Left colon (tissue), 2 donors: ENCODE measurements at regions not wholly inside any gene's neighbourhood (a gene's known extent, or its start where the extent isn't known, plus 50 kb on each side); places are given as distances from the start of the nearest gene placed in this dataset.
A peak's percentile ranks its signal among the peaks of the same experiment; 100 is the strongest.

Experiments
- ATAC-seq: fragments of 200-7000 bp; cut with Tn5 transposase; one replicate; pipeline ENCODE4 v1.9.1; 2020; ENCODE audit warnings: mild to moderate bottlenecking, moderate library complexity
- DNase-seq, 2 donors: peaks; one replicate each; pipeline ENCODE4 v3.0.0-alpha.2; 2020
- intact Hi-C, 2 donors: fragments of 100-400 bp; cut with DNase I in 1 of 2; cut with micrococcal nuclease in 1 of 2; formaldehyde crosslinking; loops; one replicate each; pipeline versions ENCODE4 v1.11.2 to v1.14.0; 2022; cut with DNase I, micrococcal nuclease
- donor health status: DM: no; HTN: no; CAD: no.
- donor health status: DM: yes; HTN: yes; CAD: no.

- intact Hi-C loops: no loop called here
- ATAC-seq (no peak), DNase-seq (no peak)
Measured at GRCh38 chr4:22984390-22984789, 291.7 kb downstream of the GBA3 start.

GRCh38 chr4:22978656-22979055 lies 285.9 kb downstream of the GBA3 start:
- no peak for ATAC-seq

GRCh38 chr4:22970665-22971064 lies 277.9 kb downstream of the GBA3 start:
- ATAC-seq (no peak), DNase-seq (no peak)
- intact Hi-C loops: no loop called here

More at GRCh38 chr4:22978656-22979055, 285.9 kb downstream of the GBA3 start:
- intact Hi-C loops: no loop called here
- DNase-seq: no peak

- DNase-seq: no peak
- peak; percentile 98 for ATAC-seq
- intact Hi-C loops: no loop called here
Measured at GRCh38 chr4:22969287-22969896, 276.7 kb downstream of the GBA3 start.

- peak; percentile 58 for ATAC-seq
- DNase-seq: no peak
- intact Hi-C loops: no loop called here
Measured at GRCh38 chr4:22962295-22962694, 269.6 kb downstream of the GBA3 start.

GRCh38 chr4:22959483-22959882 lies 266.7 kb downstream of the GBA3 start:
- DNase-seq: no peak
- intact Hi-C loops: no loop called here
- ATAC-seq: no peak

- intact Hi-C loops: no loop called here
- DNase-seq (no peak), ATAC-seq (no peak)
Measured at GRCh38 chr4:22957774-22958309, 265.1 kb downstream of the GBA3 start.

GRCh38 chr4:22949161-22949855 lies 256.6 kb downstream of the GBA3 start:
- intact Hi-C loops: no loop called here
- no peak for ATAC-seq
- DNase-seq: no peak

GRCh38 chr4:22947851-22948250 lies 255.1 kb downstream of the GBA3 start:
- intact Hi-C loops: no loop called here
- no peak for ATAC-seq
- DNase-seq: no peak

GRCh38 chr4:22942920-22943559 lies 250.3 kb downstream of the GBA3 start:
- ATAC-seq (no peak), DNase-seq (no peak)
- intact Hi-C loops: no loop called here

GRCh38 chr4:22941688-22942375 lies 249.1 kb downstream of the GBA3 start:
- DNase-seq (peak in 1 of 2 donors; percentile 6), ATAC-seq (peak; percentile 75)
- intact Hi-C loops: no loop called here

GRCh38 chr4:22932326-22932725 lies 239.6 kb downstream of the GBA3 start:
- DNase-seq (peak in 1 of 2 donors; percentile 8), ATAC-seq (peak; percentile 45)
- intact Hi-C loops: no loop called here

GRCh38 chr4:22922426-22922825 lies 229.7 kb downstream of the GBA3 start:
- intact Hi-C loops: no loop called here
- ATAC-seq: no peak
- DNase-seq: no peak

- intact Hi-C loops: no loop called here
- ATAC-seq: no peak
- DNase-seq: no peak
Measured at GRCh38 chr4:22921936-22922335, 229.2 kb downstream of the GBA3 start.

- ATAC-seq: no peak
- intact Hi-C loops: no loop called here
Measured at GRCh38 chr4:22911285-22911684, 218.5 kb downstream of the GBA3 start.

GRCh38 chr4:22910200-22910599 lies 217.5 kb downstream of the GBA3 start:
- intact Hi-C loops: no loop called here
- ATAC-seq: no peak

More at GRCh38 chr4:22911285-22911684, 218.5 kb downstream of the GBA3 start:
- no peak for DNase-seq

GRCh38 chr4:22906045-22906444 lies 213.3 kb downstream of the GBA3 start:
- DNase-seq: no peak
- intact Hi-C loops: no loop called here
- peak; percentile 59 for ATAC-seq

More at GRCh38 chr4:22910200-22910599, 217.5 kb downstream of the GBA3 start:
- no peak for DNase-seq

GRCh38 chr4:22903913-22904312 lies 211.2 kb downstream of the GBA3 start:
- intact Hi-C loops: no loop called here
- DNase-seq: no peak
- ATAC-seq: no peak

- DNase-seq (no peak), ATAC-seq (no peak)
- intact Hi-C loops: no loop called here
Measured at GRCh38 chr4:22901631-22902030, 208.9 kb downstream of the GBA3 start.
